Coronary artery (tissue), 2 donors: ENCODE measurements at regions not wholly inside any gene's neighbourhood (a gene's known extent, or its start where the extent isn't known, plus 50 kb on each side); places are given as distances from the start of the nearest gene placed in this dataset.

Source experiments
- DNase-seq: peaks from one replicate; pipeline ENCODE4 v3.0.0-alpha.2; 2017; ENCODE audit warnings: low spot score
- H3K27ac ChIP-seq, 2 donors: fragments of 200-600 bp; sonication (generic); one replicate each; pipeline ENCODE4 v1.5.1; 2016 to 2019
- H3K4me3 ChIP-seq: fragments of 200-600 bp; sonication (generic); 2 replicates; pipeline ENCODE4 v1.5.1; 2016; ENCODE audit warnings: mild to moderate bottlenecking, moderate library complexity
- CTCF ChIP-seq: fragments of 200-600 bp; sonication (generic); IDR thresholded peaks from one replicate; pipeline ENCODE4 v1.5.1; 2019; ENCODE audit warnings: antibody characterized with exemption

GRCh38 chr7:16236381-16236780 is 185.0 kb downstream of the CRPPA start:
- no peak for DNase-seq
- H3K4me3 ChIP-seq: no peak overlapping the region
- H3K27ac ChIP-seq: no peak overlapping the region
- no peak for TF ChIP-seq CTCF

- TF ChIP-seq CTCF: no peak
- Histone ChIP-seq H3K4me3 (no peak overlapping the region), H3K27ac (no peak overlapping the region)
- DNase-seq: no peak
Observed at GRCh38 chr7:16235147-16236114, 185.9 kb downstream of the CRPPA start.

- Histone ChIP-seq H3K27ac (no peak overlapping the region), H3K4me3 (no peak overlapping the region)
- DNase-seq: no peak
- no peak for TF ChIP-seq CTCF
Observed at GRCh38 chr7:16234493-16235146, 186.7 kb downstream of the CRPPA start.

GRCh38 chr7:16233517-16233916 is 187.8 kb downstream of the CRPPA start:
- no peak for DNase-seq
- Histone ChIP-seq H3K4me3 (no peak overlapping the region), H3K27ac (no peak overlapping the region)
- TF ChIP-seq CTCF: no peak

GRCh38 chr7:16232273-16232672 is 189.1 kb downstream of the CRPPA start:
- H3K27ac ChIP-seq: no peak overlapping the region
- no peak for TF ChIP-seq CTCF
- DNase-seq: no peak
- no peak overlapping the region for H3K4me3 ChIP-seq

- Histone ChIP-seq H3K27ac (no peak overlapping the region), H3K4me3 (no peak overlapping the region)
- no peak for DNase-seq
- TF ChIP-seq CTCF: no peak
Observed at GRCh38 chr7:16223963-16224707, 197.2 kb downstream of the CRPPA start.
